ENCODE measurements at regions not wholly inside any gene's neighbourhood (a gene's known extent, or its start where the extent isn't known, plus 50 kb on each side); places are given as distances from the start of the nearest gene placed in this dataset.

GRCh38 chr20:51202304-51202703, 179.4 kb upstream of the KCNG1 start:
- WGBS (ENCODE audit: low lambda C conversion rate, missing lambda C conversion rate) = 88% methylated on average over 10 of the region's 10 CpGs
- no peak for DNase-seq (ENCODE audit: low spot score)
- no peak overlapping the region for H2AFZ ChIP-seq
- no peaks in the 10 kb centered on the region for H3K79me2 ChIP-seq
- no peaks in the 10 kb centered on the region for H3K36me3 ChIP-seq (replicated peaks; ENCODE audit: insufficient read depth, low read depth)
- TF ChIP-seq CTCF (IDR thresholded peaks at IDR 0.05; ENCODE audit: poor library complexity) (no peak), EZH2 (IDR thresholded peaks at IDR 0.05; ENCODE audit: borderline replicate concordance) (no peak), EZH2phosphoT487 (IDR thresholded peaks at IDR 0.05; ENCODE audit: low read depth, severe bottlenecking, unreplicated experiment) (no peak)
- no peaks in the 10 kb centered on the region for H3K9me2 ChIP-seq (replicated peaks; ENCODE audit: insufficient read depth)
- no peak overlapping the region for H3K4me2 ChIP-seq
- no peaks in the 10 kb centered on the region for H3K27me3 ChIP-seq
- H3K4me1 ChIP-seq (ENCODE audit: insufficient read depth) = no peaks in the 10 kb centered on the region
- H4K20me1 ChIP-seq (ENCODE audit: insufficient read depth, poor library complexity, severe bottlenecking) = no peaks in the 10 kb centered on the region
- no peaks in the 10 kb centered on the region for H3K9me3 ChIP-seq (ENCODE audit: low read depth)
- H3K27ac ChIP-seq = no peak overlapping the region
- H3K4me3 ChIP-seq = no peak overlapping the region

DNA sequence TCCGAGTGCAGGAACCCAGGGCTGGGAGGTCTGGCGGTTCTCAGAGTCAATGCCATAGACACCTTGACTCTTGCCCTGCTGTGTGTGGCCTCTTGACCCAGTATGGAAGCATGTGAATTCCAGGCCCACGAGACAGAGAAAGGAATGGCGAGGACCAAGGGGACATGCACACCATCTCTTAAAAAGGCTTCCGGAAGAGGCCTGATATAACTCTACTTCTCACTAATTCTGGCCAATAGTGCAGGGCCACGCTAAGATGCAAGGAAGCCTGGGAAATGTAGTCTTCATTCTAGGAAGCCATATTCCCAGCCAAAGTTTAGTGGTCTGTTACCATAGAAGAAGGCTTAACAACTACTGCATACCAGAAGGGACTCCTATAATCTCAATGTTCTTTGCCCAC, 177.0 kb upstream of the KCNG1 start:
- DNase-seq (ENCODE audit: low spot score) = no peak
- WGBS (ENCODE audit: low lambda C conversion rate, missing lambda C conversion rate) = 86% methylated on average over 6 of the region's 6 CpGs
- H3K27ac ChIP-seq = no peak overlapping the region
- H3K36me3 ChIP-seq (replicated peaks; ENCODE audit: insufficient read depth, low read depth) = no peaks in the 10 kb centered on the region
- H3K79me2 ChIP-seq = no peaks in the 10 kb centered on the region
- H3K4me3 ChIP-seq = no peak overlapping the region
- no peaks in the 10 kb centered on the region for H3K4me1 ChIP-seq (ENCODE audit: insufficient read depth)
- no peaks in the 10 kb centered on the region for H3K9me3 ChIP-seq (ENCODE audit: low read depth)
- peaks cover 4% of the 10 kb centered on the region for H3K27me3 ChIP-seq
- H3K9me2 ChIP-seq (replicated peaks; ENCODE audit: insufficient read depth) = no peaks in the 10 kb centered on the region
- no peak overlapping the region for H2AFZ ChIP-seq
- H3K4me2 ChIP-seq = no peak overlapping the region
- H4K20me1 ChIP-seq (ENCODE audit: insufficient read depth, poor library complexity, severe bottlenecking) = no peaks in the 10 kb centered on the region
- TF ChIP-seq EZH2 (IDR thresholded peaks at IDR 0.05; ENCODE audit: borderline replicate concordance) (no peak), EZH2phosphoT487 (IDR thresholded peaks at IDR 0.05; ENCODE audit: low read depth, severe bottlenecking, unreplicated experiment) (no peak), CTCF (IDR thresholded peaks at IDR 0.05; ENCODE audit: poor library complexity) (no peak)

GRCh38 chr20:51198876-51199523, 176.1 kb upstream of the KCNG1 start:
- no peaks in the 10 kb centered on the region for H3K36me3 ChIP-seq (replicated peaks; ENCODE audit: insufficient read depth, low read depth)
- H3K4me2 ChIP-seq = no peak overlapping the region
- peaks cover 4% of the 10 kb centered on the region for H3K27me3 ChIP-seq
- TF ChIP-seq CTCF (IDR thresholded peaks at IDR 0.05; ENCODE audit: poor library complexity) (no peak), EZH2 (IDR thresholded peaks at IDR 0.05; ENCODE audit: borderline replicate concordance) (no peak), EZH2phosphoT487 (IDR thresholded peaks at IDR 0.05; ENCODE audit: low read depth, severe bottlenecking, unreplicated experiment) (no peak)
- no peaks in the 10 kb centered on the region for H4K20me1 ChIP-seq (ENCODE audit: insufficient read depth, poor library complexity, severe bottlenecking)
- 93% methylated on average over 6 of the region's 6 CpGs for WGBS (ENCODE audit: low lambda C conversion rate, missing lambda C conversion rate)
- H3K4me1 ChIP-seq (ENCODE audit: insufficient read depth) = no peaks in the 10 kb centered on the region
- H3K27ac ChIP-seq = no peak overlapping the region
- H3K9me3 ChIP-seq (ENCODE audit: low read depth) = no peaks in the 10 kb centered on the region
- no peak for DNase-seq (ENCODE audit: low spot score)
- H3K4me3 ChIP-seq = no peak overlapping the region
- H2AFZ ChIP-seq = no peak overlapping the region
- no peaks in the 10 kb centered on the region for H3K9me2 ChIP-seq (replicated peaks; ENCODE audit: insufficient read depth)
- no peaks in the 10 kb centered on the region for H3K79me2 ChIP-seq

All from hepatocyte (in vitro differentiated cells).